NB4 (cell line): ENCODE measurements at regions not wholly inside any gene's neighbourhood (a gene's known extent, or its start where the extent isn't known, plus 50 kb on each side); places are given as distances from the start of the nearest gene placed in this dataset.

ENCODE experiments used
- DNase-seq: peaks from one replicate; pipeline ENCODE4 v3.0.0; 2010; ENCODE audit warnings: low read depth
- H3K4me3 ChIP-seq: one replicate; pipeline ENCODE4 v1.5.1; 2011; ENCODE audit warnings: mild to moderate bottlenecking, low read depth, low read length, moderate library complexity
- CTCF ChIP-seq: IDR thresholded peaks from one replicate; pipeline ENCODE4 v1.5.1; 2012; ENCODE audit warnings: low read depth, low read length
- MAX ChIP-seq: IDR thresholded peaks from 2 replicates; pipeline ENCODE4 v1.6.1; 2011; ENCODE audit warnings: low read depth, low read length
- MYC ChIP-seq: IDR thresholded peaks from 2 replicates; pipeline ENCODE4 v1.6.1; 2011; ENCODE audit warnings: low read depth, low read length
- POLR2A ChIP-seq: IDR thresholded peaks from 2 replicates; pipeline ENCODE4 v1.6.1; 2011; ENCODE audit warnings: mild to moderate bottlenecking; ENCODE audit not compliant: insufficient read length; ENCODE audit errors: extremely low read depth

- no peak for TF ChIP-seq CTCF
- TF ChIP-seq MAX, result no peak
- no peak for TF ChIP-seq POLR2A
- no peak for TF ChIP-seq MYC
- no peak overlapping the region for H3K4me3 ChIP-seq
- DNase-seq, result no peak
Measured at GRCh38 chrX:13121020-13121555, 76.7 kb upstream of the FAM9C start.

GRCh38 chrX:13120017-13120416 lies 75.6 kb upstream of the FAM9C start:
- no peak for DNase-seq
- H3K4me3 ChIP-seq, result no peak overlapping the region
- no peak for TF ChIP-seq MYC
- TF ChIP-seq CTCF, result no peak
- no peak for TF ChIP-seq MAX

GRCh38 chrX:13119386-13119785 lies 75.0 kb upstream of the FAM9C start:
- H3K4me3 ChIP-seq, result no peak overlapping the region
- TF ChIP-seq MAX (no peak), POLR2A (no peak), CTCF (no peak), MYC (no peak)
- DNase-seq, result no peak

DNA sequence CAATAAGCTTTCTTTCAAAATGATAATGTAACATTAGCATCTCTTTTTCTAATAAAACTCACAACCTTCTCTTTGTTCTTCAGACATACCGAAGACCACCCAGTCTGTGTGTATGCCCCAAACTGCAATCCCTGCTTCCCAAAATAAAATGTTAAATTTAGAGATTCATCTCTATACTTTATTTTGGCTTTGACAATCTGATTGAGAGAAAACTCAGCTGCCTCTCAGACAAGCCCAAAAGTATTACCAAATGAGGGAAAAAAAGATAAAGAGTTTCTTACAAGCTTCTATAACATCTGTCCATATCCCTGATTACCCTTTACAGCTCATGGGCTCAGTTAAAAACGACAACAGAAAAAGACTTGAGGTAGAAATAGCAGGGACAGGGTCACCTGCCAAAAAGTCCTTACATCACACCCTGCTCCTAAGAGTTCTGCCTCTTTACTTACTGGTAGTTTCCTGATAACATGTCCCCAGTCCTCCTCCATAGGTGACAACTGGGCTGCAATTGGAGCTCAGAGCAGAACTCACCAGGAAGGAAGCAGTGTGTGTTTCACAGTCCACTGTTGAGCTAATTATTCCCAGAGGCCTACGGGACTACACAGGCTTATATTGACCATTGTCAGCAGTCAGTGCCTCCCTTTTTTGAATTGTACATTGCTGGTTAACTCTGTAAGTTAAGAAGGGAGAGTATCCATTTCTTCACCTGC lies 70.9 kb upstream of the FAM9C start:
- no peak for DNase-seq
- TF ChIP-seq CTCF (no peak), POLR2A (no peak), MAX (no peak), MYC (no peak)
- no peak overlapping the region for H3K4me3 ChIP-seq

DNA sequence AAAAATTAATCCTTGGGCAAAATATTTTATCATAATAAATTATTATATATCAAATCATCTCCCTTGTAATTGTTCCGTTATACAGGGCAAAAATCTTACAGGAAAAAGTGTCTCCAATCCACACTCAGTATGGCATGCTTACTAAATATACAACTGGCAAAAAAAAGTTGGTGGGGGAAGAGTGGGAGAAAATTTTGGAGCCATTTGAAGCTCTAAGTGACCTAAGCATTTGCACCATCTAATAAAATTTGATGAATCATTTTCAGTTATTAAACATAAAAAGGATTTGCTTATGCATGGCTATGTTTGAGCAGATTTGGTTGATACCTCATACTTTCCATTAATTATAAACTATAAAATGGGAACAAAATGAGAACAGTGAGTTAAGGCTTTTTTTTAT lies 68.1 kb upstream of the FAM9C start:
- no peak overlapping the region for H3K4me3 ChIP-seq
- TF ChIP-seq POLR2A (no peak), MYC (no peak), CTCF (no peak), MAX (no peak)
- no peak for DNase-seq
